Aorta (tissue), 5 donors: ENCODE measurements at regions not wholly inside any gene's neighbourhood (a gene's known extent, or its start where the extent isn't known, plus 50 kb on each side); places are given as distances from the start of the nearest gene placed in this dataset.
A peak's percentile ranks its signal among the peaks of the same experiment; 100 is the strongest.

Experiments used
- ATAC-seq: fragments of 200-7000 bp; cut with Tn5 transposase; one replicate; pipeline ENCODE4 v1.9.1; 2022; ENCODE audit warnings: moderate library complexity; ENCODE audit not compliant: low FRiP score
- DNase-seq, 2 donors: peaks; one replicate each; pipeline ENCODE4 v3.0.0-alpha.2; 2020
- H3K27ac ChIP-seq, 2 donors: one replicate each; pipeline ENCODE4 v1.5.1; 2013; ENCODE audit warnings: low read length in 2 of 2, mild to moderate bottlenecking in 2 of 2, moderate library complexity in 2 of 2, control low read depth in 1 of 2, inconsistent platforms in 1 of 2, low read depth in 1 of 2
- H3K27me3 ChIP-seq, 2 donors: one replicate each; pipeline ENCODE4 v1.6.1; 2013; ENCODE audit warnings: control low read depth in 1 of 2, low read length in 1 of 2, mild to moderate bottlenecking in 1 of 2, moderate library complexity in 1 of 2; ENCODE audit not compliant: insufficient read depth in 2 of 2, control insufficient read depth in 1 of 2
- H3K36me3 ChIP-seq, 2 donors: one replicate each; pipeline ENCODE4 v1.6.1; 2013; ENCODE audit warnings: control low read depth in 1 of 2, low read length in 1 of 2, mild to moderate bottlenecking in 1 of 2; ENCODE audit not compliant: insufficient read depth in 2 of 2, control insufficient read depth in 1 of 2
- H3K4me1 ChIP-seq, 2 donors: one replicate each; pipeline ENCODE4 v1.6.1; 2013; ENCODE audit warnings: low read length in 2 of 2, control low read depth in 1 of 2, mild to moderate bottlenecking in 1 of 2, moderate library complexity in 1 of 2; ENCODE audit not compliant: insufficient read depth in 2 of 2, control insufficient read depth in 1 of 2
- H3K4me3 ChIP-seq, 2 donors: one replicate each; pipeline ENCODE4 v1.5.1; 2013; ENCODE audit warnings: low read length in 2 of 2, control low read depth in 1 of 2, mild to moderate bottlenecking in 1 of 2
- H3K9me3 ChIP-seq: one replicate; pipeline ENCODE4 v1.6.1; 2013; ENCODE audit warnings: mild to moderate bottlenecking, low read length; ENCODE audit not compliant: control insufficient read depth
- WGBS, 2 donors: extraction: QIAGEN DNeasy Blood & Tissue Kit; methylation state at CpG; one replicate each; pipeline ENCODE4 v1.1.7; 2013; 5-methylcytosine and 5-hydroxymethylcytosine counted together
- intact Hi-C, 2 donors: fragments of 100-400 bp; cut with DNase I; formaldehyde crosslinking; loops; one replicate each; pipeline versions ENCODE4 v1.14.2 to v1.15.0; 2022
- donor health status: healthy with polysubstance abuse.
- donor health status: Bipolar disorder and iron deficiency.
- donor health status: DM: no; HTN: no; CAD: no.
- donor health status: DM: no; HTN: no; CAD: no.
- donor health status: DM: yes; HTN: yes; CAD: no.

DNA sequence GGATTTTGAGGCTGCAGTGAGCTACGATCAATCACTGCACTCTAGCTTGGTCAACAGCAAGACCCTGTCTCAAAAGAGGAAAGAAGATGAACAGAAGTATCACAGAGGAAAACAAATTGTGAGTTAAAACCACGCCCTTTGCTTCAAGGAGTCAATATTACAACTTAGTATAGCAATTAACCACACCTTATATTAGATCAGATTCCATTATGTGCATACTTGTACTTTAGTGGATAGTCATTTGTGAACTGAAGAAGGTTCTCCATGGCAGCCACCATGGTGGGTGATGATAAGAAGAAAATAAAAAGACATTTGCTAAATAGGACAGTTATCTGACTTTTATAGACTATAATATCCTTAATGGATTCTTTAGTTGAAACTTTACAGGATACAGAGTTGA lies 72.3 kb upstream of the EFEMP1 start:
- Histone ChIP-seq H3K27ac (no peak overlapping the region), H3K9me3 (no peaks in the 10 kb centered on the region), H3K27me3 (no peaks in the 10 kb centered on the region), H3K4me1 (peaks cover 0 to 5% of the 10 kb centered on the region in 2 donors), H3K4me3 (no peak overlapping the region), H3K36me3 (no peaks in the 10 kb centered on the region)
- no peak for ATAC-seq
- DNase-seq = no peak
- intact Hi-C loops = loop anchor here (5.0 to 10.0 kb wide), 4 partner anchors 34 to 134 kb away; partner anchors contain the start of gene EFEMP1 (in 1 of the 2)
- 90 to 96% methylated on average over 2 of the region's 2 CpGs for WGBS, 2 donors

DNA sequence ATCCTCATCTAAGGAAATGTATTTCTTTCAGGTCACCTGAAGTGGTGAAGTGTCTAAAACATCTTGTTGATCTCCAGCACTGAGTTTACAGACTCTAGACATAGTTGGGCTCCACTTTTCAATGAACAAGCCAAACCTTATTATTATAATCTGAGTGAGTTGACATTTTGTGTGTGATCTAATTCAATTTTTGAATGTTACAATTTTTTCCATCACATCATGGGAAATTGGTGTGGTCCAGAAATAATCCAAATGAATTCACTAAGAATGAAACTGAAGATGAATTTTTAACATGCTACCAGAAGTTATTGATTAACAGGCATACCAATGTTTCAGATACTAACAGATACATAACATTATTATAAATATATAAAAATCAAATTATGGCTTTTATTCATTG lies 75.6 kb upstream of the EFEMP1 start:
- no peaks in the 10 kb centered on the region for H3K27me3 ChIP-seq
- no peak for DNase-seq
- no peak overlapping the region for H3K27ac ChIP-seq
- no peaks in the 10 kb centered on the region for H3K36me3 ChIP-seq
- no peak for ATAC-seq
- no peaks in the 10 kb centered on the region for H3K9me3 ChIP-seq
- intact Hi-C loops = loop anchor here (5.0 to 10.0 kb wide), 4 partner anchors 37 to 137 kb away; partner anchors contain the start of gene EFEMP1 (in 1 of the 2)
- no peak overlapping the region for H3K4me3 ChIP-seq
- H3K4me1 ChIP-seq = peaks cover 0 to 5% of the 10 kb centered on the region in 2 donors

DNA sequence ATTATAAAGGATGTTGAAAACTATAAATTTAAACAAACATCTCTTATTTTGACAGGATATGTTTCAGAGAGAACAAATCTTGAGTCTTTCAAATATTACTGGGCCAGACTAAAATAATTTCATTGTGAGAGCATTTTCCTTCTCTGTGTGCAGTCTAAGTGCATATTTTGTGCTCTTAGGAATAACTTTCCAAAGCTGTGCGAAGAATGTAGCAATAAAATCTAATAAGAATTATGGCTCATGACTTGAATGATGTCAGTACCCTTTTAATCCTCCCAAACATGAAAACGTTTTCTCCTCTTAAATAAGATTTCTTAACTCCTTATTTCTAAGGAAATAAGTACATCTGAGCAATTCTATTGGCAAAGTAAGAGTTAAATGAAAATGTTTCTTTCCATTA lies 76.2 kb upstream of the EFEMP1 start:
- 6% methylated on average over 2 of the region's 2 CpGs for WGBS, 2 donors
- no peaks in the 10 kb centered on the region for H3K9me3 ChIP-seq
- ATAC-seq (no peak), DNase-seq (no peak)
- no peaks in the 10 kb centered on the region for H3K27me3 ChIP-seq
- H3K36me3 ChIP-seq = no peaks in the 10 kb centered on the region
- peaks cover 0 to 5% of the 10 kb centered on the region in 2 donors for H3K4me1 ChIP-seq
- peak overlapping the region in 1 of 2 donors; percentile 67 for H3K27ac ChIP-seq
- intact Hi-C loops = loop anchor here (5.0 to 10.0 kb wide), 5 partner anchors 32 to 137 kb away; partner anchors contain the start of gene EFEMP1 (in 1 of the 2)
- H3K4me3 ChIP-seq = no peak overlapping the region

GRCh38 chr2:56001947-56002346 lies 78.4 kb upstream of the EFEMP1 start:
- Histone ChIP-seq H3K9me3 (no peaks in the 10 kb centered on the region), H3K36me3 (no peaks in the 10 kb centered on the region), H3K27me3 (no peaks in the 10 kb centered on the region), H3K4me1 (no peaks in the 10 kb centered on the region), H3K27ac (no peak overlapping the region), H3K4me3 (no peak overlapping the region)
- intact Hi-C loops = loop anchor here in 1 of 2 donors (5.0 kb wide), 1 partner anchor 35 kb away; no protein-coding TSS in a partner anchor
- 84 to 86% methylated on average over 1 of the region's 1 CpG for WGBS, 2 donors
- ATAC-seq = no peak
- no peak for DNase-seq

DNA sequence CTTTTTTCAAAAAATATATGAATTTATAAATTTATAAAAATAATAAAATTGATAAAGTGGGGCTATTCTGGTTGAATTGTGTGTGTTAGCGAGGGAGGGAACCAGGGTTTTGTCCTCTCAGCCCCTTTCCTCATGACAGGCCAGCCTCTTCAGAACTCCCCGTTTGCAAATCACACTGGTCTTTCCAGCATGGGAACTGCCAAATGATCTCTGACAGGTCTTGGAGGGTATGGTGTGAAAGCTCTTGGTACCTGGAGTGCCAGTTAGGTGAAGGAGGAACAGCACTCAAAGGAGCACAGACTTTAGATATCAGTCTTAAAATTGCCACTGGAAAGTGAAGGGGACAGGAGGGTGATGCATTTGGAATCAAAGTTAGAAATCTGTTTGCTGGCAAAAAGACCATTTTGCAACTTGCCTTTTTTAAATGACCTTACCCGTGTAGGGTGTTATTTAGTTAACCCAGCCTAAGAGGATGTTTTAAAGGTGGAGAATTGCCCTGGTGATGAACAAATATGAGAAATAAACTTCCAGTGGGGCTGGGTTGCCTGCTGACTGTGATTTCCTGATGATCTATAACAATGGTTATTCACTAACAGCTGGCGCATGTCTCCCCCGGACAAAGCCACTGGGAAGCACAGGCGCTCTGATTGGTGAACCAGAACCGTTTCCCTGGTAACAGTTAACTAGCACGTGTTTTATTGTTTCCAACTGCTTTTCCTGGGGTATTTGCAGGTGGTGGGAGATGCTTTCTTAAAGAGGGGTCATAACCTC lies 85.3 kb upstream of the EFEMP1 start:
- peak overlapping the region in 1 of 2 donors; percentile 36 for H3K27ac ChIP-seq
- intact Hi-C loops = loop anchor here (1.0 to 5.0 kb wide), 3 partner anchors 42 to 292 kb away; no protein-coding TSS in a partner anchor

DNA sequence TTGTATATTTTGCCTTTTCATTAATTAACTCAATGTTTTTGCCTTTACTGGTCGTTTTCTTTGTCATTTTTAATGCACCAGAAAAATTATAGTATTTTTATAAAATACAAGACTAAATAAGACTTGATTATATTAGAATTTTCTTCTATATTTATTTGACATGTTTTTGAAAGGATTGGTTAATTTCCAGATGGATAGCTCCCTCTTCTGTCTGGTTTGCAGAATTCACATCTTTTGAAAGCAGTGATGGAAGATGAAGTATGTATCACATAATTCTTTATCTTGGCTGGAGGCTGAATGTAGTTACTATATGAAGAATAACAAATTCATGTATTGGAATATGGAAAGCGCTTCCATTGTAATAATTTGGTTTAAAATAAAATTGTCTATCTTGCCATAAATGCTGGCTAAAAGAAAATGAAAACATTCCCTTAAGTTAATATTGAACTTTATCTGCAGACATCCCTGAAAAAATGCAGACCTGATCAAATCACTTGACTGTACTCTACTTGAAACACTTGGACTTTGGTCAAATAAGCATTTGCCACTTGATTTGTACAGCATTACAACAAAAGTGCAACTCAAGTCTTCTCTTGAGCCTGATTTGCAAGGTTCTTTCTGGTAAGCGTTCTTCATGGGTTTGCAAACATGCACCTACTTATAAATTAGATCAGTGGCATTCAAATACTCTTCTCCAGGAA lies 86.3 kb upstream of the EFEMP1 start:
- WGBS, 2 donors = 34 to 36% methylated on average over 3 of the region's 3 CpGs
- intact Hi-C loops = loop anchor here (1.0 to 5.0 kb wide), 5 partner anchors 43 to 293 kb away; no protein-coding TSS in a partner anchor
- Histone ChIP-seq H3K27ac (no peak overlapping the region), H3K4me3 (no peak overlapping the region), H3K4me1 (peaks cover 2 to 3% of the 10 kb centered on the region in 2 donors), H3K36me3 (no peaks in the 10 kb centered on the region), H3K9me3 (no peaks in the 10 kb centered on the region), H3K27me3 (no peaks in the 10 kb centered on the region)
- ATAC-seq (peak; percentile 68), DNase-seq (no peak)

More for the DNA sequence above, 85.3 kb upstream of the EFEMP1 start:
- Histone ChIP-seq H3K4me1 (peaks cover 2 to 3% of the 10 kb centered on the region in 2 donors), H3K9me3 (no peaks in the 10 kb centered on the region), H3K4me3 (no peak overlapping the region), H3K36me3 (no peaks in the 10 kb centered on the region), H3K27me3 (no peaks in the 10 kb centered on the region)
- ATAC-seq (peak; percentile 84), DNase-seq (peak; percentile 70 to 77)
- 28 to 29% methylated on average over 8 of the region's 8 CpGs for WGBS, 2 donors

GRCh38 chr2:56011624-56012023 lies 88.0 kb upstream of the EFEMP1 start:
- 75 to 85% methylated on average over 4 of the region's 4 CpGs for WGBS, 2 donors
- H3K4me3 ChIP-seq = no peak overlapping the region
- H3K4me1 ChIP-seq = peaks cover 2 to 3% of the 10 kb centered on the region in 2 donors
- peaks cover 0 to 1% of the 10 kb centered on the region in 2 donors for H3K27me3 ChIP-seq
- DNase-seq (no peak), ATAC-seq (no peak)
- H3K27ac ChIP-seq = no peak overlapping the region
- no peaks in the 10 kb centered on the region for H3K9me3 ChIP-seq
- no peaks in the 10 kb centered on the region for H3K36me3 ChIP-seq
- intact Hi-C loops = loop anchor here (2.0 kb wide), 2 partner anchors 241 to 293 kb away; no protein-coding TSS in a partner anchor

DNA sequence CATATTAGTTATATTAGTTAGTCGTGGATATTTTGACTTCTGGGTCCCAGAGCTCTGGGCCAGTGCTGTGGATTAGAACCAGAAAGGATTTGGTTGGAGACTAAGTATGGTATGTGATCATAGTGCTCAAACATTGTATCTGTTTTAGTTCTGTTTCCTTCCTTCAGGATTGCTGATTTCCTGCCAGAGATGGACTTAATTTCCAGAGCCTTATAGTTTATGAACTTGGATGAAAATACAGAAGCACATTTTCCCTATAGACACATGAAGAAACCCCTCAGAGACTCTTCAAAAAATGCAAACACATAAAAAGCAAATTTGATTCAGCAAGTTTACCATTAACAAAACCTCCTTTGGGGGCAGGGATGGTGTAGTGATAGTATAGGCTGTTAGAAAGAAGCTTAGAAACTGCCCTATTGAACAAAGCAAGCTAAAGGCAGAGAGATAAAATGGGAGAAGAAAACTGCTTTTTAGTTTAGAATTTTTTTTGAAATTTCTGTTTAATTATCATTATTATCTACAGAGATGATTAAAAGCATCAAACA lies 88.7 kb upstream of the EFEMP1 start:
- H3K4me3 ChIP-seq = no peak overlapping the region
- 58 to 63% methylated on average over 1 of the region's 1 CpG for WGBS, 2 donors
- no peak overlapping the region for H3K27ac ChIP-seq
- intact Hi-C loops = no loop called here
- peaks cover 0 to 1% of the 10 kb centered on the region in 2 donors for H3K27me3 ChIP-seq
- no peak for DNase-seq
- no peak for ATAC-seq
- peaks cover 2 to 3% of the 10 kb centered on the region in 2 donors for H3K4me1 ChIP-seq
- H3K36me3 ChIP-seq = no peaks in the 10 kb centered on the region
- H3K9me3 ChIP-seq = no peaks in the 10 kb centered on the region
